ENCODE measurements at regions not wholly inside any gene's neighbourhood (a gene's known extent, or its start where the extent isn't known, plus 50 kb on each side); places are given as distances from the start of the nearest gene placed in this dataset.
"Not testable (repeated sequence)": the region's sequence is repeated elsewhere in the genome, so short reads cannot be mapped to it uniquely, and the experiment has no call there.

GRCh38 chr11:101741061-101741460 lies 157.3 kb upstream of the TRPC6 start:
- DNase-seq = no peak

- peak; percentile 6 for DNase-seq
Observed at GRCh38 chr11:101738452-101738851, 154.6 kb upstream of the TRPC6 start.

- DNase-seq = no peak
Observed at GRCh38 chr11:101729406-101730078, 145.7 kb upstream of the TRPC6 start.

- no peak for DNase-seq
Observed at GRCh38 chr11:101727451-101727850, 143.6 kb upstream of the TRPC6 start.

GRCh38 chr11:101726988-101727387 lies 143.2 kb upstream of the TRPC6 start:
- DNase-seq = no peak

GRCh38 chr11:101723371-101723770 lies 139.6 kb upstream of the TRPC6 start:
- no peak for DNase-seq

- DNase-seq = no peak
Observed at GRCh38 chr11:101721270-101721669, 137.5 kb upstream of the TRPC6 start.

- peak; percentile 8 for DNase-seq
Observed at GRCh38 chr11:101718402-101718801, 134.6 kb upstream of the TRPC6 start.

- DNase-seq = no peak
Observed at GRCh38 chr11:101717619-101718018, 133.8 kb upstream of the TRPC6 start.

- no peak for DNase-seq
Observed at GRCh38 chr11:101715281-101715680, 131.5 kb upstream of the TRPC6 start.

- no peak for DNase-seq
Observed at GRCh38 chr11:101707477-101707876, 123.7 kb upstream of the TRPC6 start.

GRCh38 chr11:101706541-101706940 lies 122.7 kb upstream of the TRPC6 start:
- DNase-seq = peak; percentile 54

GRCh38 chr11:101705972-101706371 lies 122.2 kb upstream of the TRPC6 start:
- DNase-seq = no peak

- not testable (repeated sequence) for DNase-seq
Observed at GRCh38 chr11:101694869-101695268, 111.1 kb upstream of the TRPC6 start.

- no peak for DNase-seq
Observed at GRCh38 chr11:101692980-101693379, 109.2 kb upstream of the TRPC6 start.

GRCh38 chr11:101686514-101686913 lies 102.7 kb upstream of the TRPC6 start:
- DNase-seq = peak; percentile 95

- DNase-seq = no peak
Observed at GRCh38 chr11:101668236-101668635, 84.4 kb upstream of the TRPC6 start.

- DNase-seq = no peak
Observed at GRCh38 chr11:101666916-101667315, 83.1 kb upstream of the TRPC6 start.

- no peak for DNase-seq
Observed at GRCh38 chr11:101661559-101661958, 77.8 kb upstream of the TRPC6 start.
